ENCODE measurements at regions not wholly inside any gene's neighbourhood (a gene's known extent, or its start where the extent isn't known, plus 50 kb on each side); places are given as distances from the start of the nearest gene placed in this dataset.

DNA sequence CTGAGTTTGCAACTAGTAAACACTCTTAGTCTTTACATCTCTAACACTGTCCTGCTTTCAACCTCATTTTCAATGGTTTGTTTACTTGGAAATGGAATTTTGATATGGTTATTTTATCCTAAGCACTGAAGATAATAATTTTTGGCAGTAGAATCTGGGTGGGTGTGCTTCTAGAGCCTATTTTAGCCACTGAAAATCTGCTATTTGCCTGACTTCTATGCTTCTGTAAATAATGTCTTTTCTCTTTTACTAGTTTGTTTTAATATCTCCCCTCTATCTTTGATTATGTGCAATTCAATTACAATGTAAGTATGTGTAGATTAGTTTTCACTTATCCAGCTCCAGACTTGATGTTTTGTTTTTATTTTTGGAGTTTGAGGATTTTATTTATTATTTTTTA, 197.5 kb downstream of the TUSC1 start (continued):
- TF ChIP-seq, protein P1, sequence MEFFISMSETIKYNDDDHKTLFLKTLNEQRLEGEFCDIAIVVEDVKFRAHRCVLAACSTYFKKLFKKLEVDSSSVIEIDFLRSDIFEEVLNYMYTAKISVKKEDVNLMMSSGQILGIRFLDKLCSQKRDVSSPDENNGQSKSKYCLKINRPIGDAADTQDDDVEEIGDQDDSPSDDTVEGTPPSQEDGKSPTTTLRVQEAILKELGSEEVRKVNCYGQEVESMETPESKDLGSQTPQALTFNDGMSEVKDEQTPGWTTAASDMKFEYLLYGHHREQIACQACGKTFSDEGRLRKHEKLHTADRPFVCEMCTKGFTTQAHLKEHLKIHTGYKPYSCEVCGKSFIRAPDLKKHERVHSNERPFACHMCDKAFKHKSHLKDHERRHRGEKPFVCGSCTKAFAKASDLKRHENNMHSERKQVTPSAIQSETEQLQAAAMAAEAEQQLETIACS (CRISPR knock-in tag; IDR thresholded peaks at IDR 0.05) = no peak

DNA sequence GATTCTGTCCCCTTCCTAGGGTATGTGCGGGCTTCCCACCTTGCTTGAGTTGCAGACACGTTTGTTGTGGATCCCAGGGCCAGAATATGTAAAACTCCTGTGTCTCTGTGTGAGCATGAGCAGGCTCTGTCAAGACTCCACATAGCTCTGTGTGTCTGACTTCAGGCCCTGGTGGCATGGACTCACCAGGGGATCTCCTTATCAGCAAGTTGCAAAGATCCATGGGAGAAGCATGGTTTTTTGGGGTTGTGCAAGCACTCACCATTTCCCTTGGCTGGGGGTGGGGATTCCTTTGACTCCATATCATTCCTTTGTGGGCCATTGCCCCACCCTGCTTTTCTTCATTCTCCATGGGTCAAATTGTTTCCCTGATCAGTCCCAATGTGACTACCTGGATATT, 205.6 kb downstream of the TUSC1 start:
- DNase-seq (ENCODE audit: low spot score) (no peak), FAIRE-seq (no peak), ATAC-seq (no peak)
- H3K9me3 ChIP-seq (ENCODE audit: low read length) = peaks cover 89% of the 10 kb centered on the region
- no CpG with 5 or more reads among the region's 2 CpGs for WGBS (ENCODE audit: low lambda C conversion rate)
- no TSS peak for BruUV-seq (replicated peaks)
- H3K27me3 ChIP-seq (ENCODE audit: control insufficient read depth in 1 of 2, insufficient read depth in 2 of 2, low read length in 2 of 2) = no peaks in the 10 kb centered on the region
- no peak overlapping the region for H3K27ac ChIP-seq (ENCODE audit: extremely low read length, insufficient read depth, low read length)
- H3K4me3 ChIP-seq (replicated peaks in 1 of 3; ENCODE audit: insufficient read depth in 1 of 3, low read depth in 2 of 3, low read length in 3 of 3) = no peak overlapping the region
- no peaks in the 10 kb centered on the region for H3K79me2 ChIP-seq (ENCODE audit: insufficient read depth, low read length)
- H3K4me2 ChIP-seq (ENCODE audit: low read depth, low read length) = no peak overlapping the region
- no peaks in the 10 kb centered on the region for H3K36me3 ChIP-seq (replicated peaks in 1 of 2; ENCODE audit: control insufficient read depth in 1 of 2, insufficient read depth in 2 of 2, low read length in 2 of 2)
- CTCF ChIA-PET (ENCODE audit: low intra/inter-chr PET ratio, low total read pairs) = no interaction called here
- H3K9ac ChIP-seq (ENCODE audit: insufficient read depth, low read depth, low read length) = no peak overlapping the region
- POLR2A ChIA-PET = no interaction called here
- no peaks in the 10 kb centered on the region for H3K4me1 ChIP-seq (ENCODE audit: insufficient read depth, low read length)
- intact Hi-C loops (cut with micrococcal nuclease; ENCODE audit: unreplicated experiment) (no loop called here), in situ Hi-C loops (cut with HindIII; ENCODE audit: extremely low pct_ligation_motif_present, low pct_unique_long_range_greater_than_20kb) (no loop called here)
- no peak overlapping the region for H2AFZ ChIP-seq (ENCODE audit: low read length)
- H4K20me1 ChIP-seq (ENCODE audit: insufficient read depth, low read length) = no peaks in the 10 kb centered on the region
- TF ChIP-seq HES4 (CRISPR knock-in tag; IDR thresholded peaks at IDR 0.05; ENCODE audit: borderline replicate concordance) = no peak
- no peak for TF ChIP-seq MIER2 (CRISPR knock-in tag; IDR thresholded peaks at IDR 0.05)
- TF ChIP-seq, protein P2, sequence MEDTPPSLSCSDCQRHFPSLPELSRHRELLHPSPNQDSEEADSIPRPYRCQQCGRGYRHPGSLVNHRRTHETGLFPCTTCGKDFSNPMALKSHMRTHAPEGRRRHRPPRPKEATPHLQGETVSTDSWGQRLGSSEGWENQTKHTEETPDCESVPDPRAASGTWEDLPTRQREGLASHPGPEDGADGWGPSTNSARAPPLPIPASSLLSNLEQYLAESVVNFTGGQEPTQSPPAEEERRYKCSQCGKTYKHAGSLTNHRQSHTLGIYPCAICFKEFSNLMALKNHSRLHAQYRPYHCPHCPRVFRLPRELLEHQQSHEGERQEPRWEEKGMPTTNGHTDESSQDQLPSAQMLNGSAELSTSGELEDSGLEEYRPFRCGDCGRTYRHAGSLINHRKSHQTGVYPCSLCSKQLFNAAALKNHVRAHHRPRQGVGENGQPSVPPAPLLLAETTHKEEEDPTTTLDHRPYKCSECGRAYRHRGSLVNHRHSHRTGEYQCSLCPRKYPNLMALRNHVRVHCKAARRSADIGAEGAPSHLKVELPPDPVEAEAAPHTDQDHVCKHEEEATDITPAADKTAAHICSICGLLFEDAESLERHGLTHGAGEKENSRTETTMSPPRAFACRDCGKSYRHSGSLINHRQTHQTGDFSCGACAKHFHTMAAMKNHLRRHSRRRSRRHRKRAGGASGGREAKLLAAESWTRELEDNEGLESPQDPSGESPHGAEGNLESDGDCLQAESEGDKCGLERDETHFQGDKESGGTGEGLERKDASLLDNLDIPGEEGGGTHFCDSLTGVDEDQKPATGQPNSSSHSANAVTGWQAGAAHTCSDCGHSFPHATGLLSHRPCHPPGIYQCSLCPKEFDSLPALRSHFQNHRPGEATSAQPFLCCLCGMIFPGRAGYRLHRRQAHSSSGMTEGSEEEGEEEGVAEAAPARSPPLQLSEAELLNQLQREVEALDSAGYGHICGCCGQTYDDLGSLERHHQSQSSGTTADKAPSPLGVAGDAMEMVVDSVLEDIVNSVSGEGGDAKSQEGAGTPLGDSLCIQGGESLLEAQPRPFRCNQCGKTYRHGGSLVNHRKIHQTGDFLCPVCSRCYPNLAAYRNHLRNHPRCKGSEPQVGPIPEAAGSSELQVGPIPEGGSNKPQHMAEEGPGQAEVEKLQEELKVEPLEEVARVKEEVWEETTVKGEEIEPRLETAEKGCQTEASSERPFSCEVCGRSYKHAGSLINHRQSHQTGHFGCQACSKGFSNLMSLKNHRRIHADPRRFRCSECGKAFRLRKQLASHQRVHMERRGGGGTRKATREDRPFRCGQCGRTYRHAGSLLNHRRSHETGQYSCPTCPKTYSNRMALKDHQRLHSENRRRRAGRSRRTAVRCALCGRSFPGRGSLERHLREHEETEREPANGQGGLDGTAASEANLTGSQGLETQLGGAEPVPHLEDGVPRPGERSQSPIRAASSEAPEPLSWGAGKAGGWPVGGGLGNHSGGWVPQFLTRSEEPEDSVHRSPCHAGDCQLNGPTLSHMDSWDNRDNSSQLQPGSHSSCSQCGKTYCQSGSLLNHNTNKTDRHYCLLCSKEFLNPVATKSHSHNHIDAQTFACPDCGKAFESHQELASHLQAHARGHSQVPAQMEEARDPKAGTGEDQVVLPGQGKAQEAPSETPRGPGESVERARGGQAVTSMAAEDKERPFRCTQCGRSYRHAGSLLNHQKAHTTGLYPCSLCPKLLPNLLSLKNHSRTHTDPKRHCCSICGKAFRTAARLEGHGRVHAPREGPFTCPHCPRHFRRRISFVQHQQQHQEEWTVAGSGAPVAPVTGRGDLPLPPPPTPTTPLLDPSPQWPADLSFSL (CRISPR knock-in tag; IDR thresholded peaks at IDR 0.05) = no peak
- no peak for TF ChIP-seq MATR3 (CRISPR knock-in tag; IDR thresholded peaks at IDR 0.05)
- TF ChIP-seq SIN3B (IDR thresholded peaks at IDR 0.05; ENCODE audit: low read length) = no peak
- TF ChIP-seq ZNF446 (CRISPR knock-in tag; IDR thresholded peaks at IDR 0.05) = no peak
- TF ChIP-seq FOXM1 (CRISPR knock-in tag; IDR thresholded peaks at IDR 0.05) = no peak
- no peak for TF ChIP-seq TGIF2 (CRISPR knock-in tag; IDR thresholded peaks at IDR 0.05)
- no peak for TF ChIP-seq SNRNP70 (IDR thresholded peaks at IDR 0.05; ENCODE audit: low read depth, low read length)
- no peak for TF ChIP-seq TMF1 (CRISPR knock-in tag; IDR thresholded peaks at IDR 0.05; ENCODE audit: low read depth)
- TF ChIP-seq KLF13 (CRISPR knock-in tag; IDR thresholded peaks at IDR 0.05) = no peak

Data from HepG2 (cell line).